GM12878 (cell line): ENCODE measurements at regions not wholly inside any gene's neighbourhood (a gene's known extent, or its start where the extent isn't known, plus 50 kb on each side); places are given as distances from the start of the nearest gene placed in this dataset.

Experiments used
- ATAC-seq: fragments of 200-7000 bp; cut with Tn5 transposase; 3 replicates; pipeline ENCODE4 v1.9.1; 2020; ENCODE audit warnings: mild to moderate bottlenecking, moderate library complexity
- BruUV-seq: library from RNA; stranded (reverse); fragments of 400-500 nt; replicated peaks from 2 replicates; lab custom pipeline; 2021; lab: Mats Ljungman, UMichigan
- CTCF ChIA-PET: fragments of 300-600 bp; sonication (Branson Sonifier 250); formaldehyde crosslinking; extraction: SDS; loops from one replicate; lab custom pipeline; 2021; ENCODE audit warnings: inconsistent platforms; lab: Yijun Ruan, JAX
- POLR2A ChIA-PET: fragments of 350-600 bp; formaldehyde crosslinking; extraction: SDS; loops from one replicate; lab custom pipeline; 2021; ENCODE audit warnings: inconsistent platforms; lab: Charles Lee
- RAD21 ChIA-PET: fragments of 300-600 bp; sonication (Branson Sonifier 250); formaldehyde crosslinking; loops from one replicate; lab custom pipeline; 2023; ENCODE audit warnings: antibody characterized with exemption; ENCODE audit not compliant: unreplicated experiment; lab: Charles Lee
- SMC1A ChIA-PET: fragments of 300-600 bp; sonication (Branson Sonifier 250); formaldehyde crosslinking; loops from one replicate; lab custom pipeline; 2023; ENCODE audit not compliant: unreplicated experiment, uncharacterized antibody; lab: Charles Lee
- DNase-seq: peaks from one replicate; pipeline ENCODE4 v3.0.0-alpha.2; 2011; ENCODE audit warnings: low read depth, low spot score
- FAIRE-seq: peaks from 3 replicates; lab custom pipeline; 2011; peaks lifted over from hg19 to GRCh38; lab: Jason Lieb, UNC
- H2AFZ ChIP-seq: 2 replicates; pipeline ENCODE4 v1.6.0; 2011; ENCODE audit warnings: low read depth, low read length, control low read depth; ENCODE audit not compliant: control insufficient read depth
- H3K27ac ChIP-seq: 2 replicates; pipeline ENCODE4 v1.5.1; 2011; ENCODE audit warnings: control low read depth; ENCODE audit not compliant: control insufficient read depth, insufficient read depth
- H3K27me3 ChIP-seq, 2 experiments: replicated peaks in 1 of 2; 2 replicates each; pipeline versions ENCODE4 v1.6.0 to v1.6.1; 2011; ENCODE audit warnings: low read length in 1 of 2; ENCODE audit not compliant: control insufficient read depth in 2 of 2, insufficient read depth in 2 of 2
- H3K36me3 ChIP-seq, 2 experiments: 2 replicates each; pipeline ENCODE4 v1.5.1; 2011; ENCODE audit warnings: low read length in 1 of 2; ENCODE audit not compliant: control insufficient read depth in 2 of 2, insufficient read depth in 2 of 2
- H3K4me1 ChIP-seq: 2 replicates; pipeline ENCODE4 v1.6.1; 2011; ENCODE audit warnings: mild to moderate bottlenecking, low read length, moderate library complexity, mixed read lengths; ENCODE audit not compliant: control insufficient read depth, insufficient read depth
- H3K4me2 ChIP-seq: 2 replicates; pipeline ENCODE4 v1.6.0; 2011; ENCODE audit warnings: control low read depth; ENCODE audit not compliant: control insufficient read depth, insufficient read depth
- H3K4me3 ChIP-seq: fragments of 200-600 bp; sonication (generic); 2 replicates; pipeline ENCODE4 v1.5.1; 2016
- H3K79me2 ChIP-seq: 2 replicates; pipeline ENCODE4 v1.6.0; 2011; ENCODE audit warnings: low read length; ENCODE audit not compliant: control insufficient read depth, insufficient read depth
- H3K9ac ChIP-seq: 2 replicates; pipeline ENCODE4 v1.8.0; 2011; ENCODE audit warnings: low read length, control low read depth, mixed read lengths; ENCODE audit not compliant: control insufficient read depth, insufficient read depth
- H3K9me3 ChIP-seq: replicated peaks from 3 replicates; pipeline ENCODE4 v1.5.1; 2011; ENCODE audit warnings: mild to moderate bottlenecking, low read length; ENCODE audit not compliant: control insufficient read depth, insufficient read depth
- H4K20me1 ChIP-seq: 2 replicates; pipeline ENCODE4 v1.6.0; 2011; ENCODE audit not compliant: control insufficient read depth, insufficient read depth
- MYC ChIP-seq: IDR thresholded peaks from 2 replicates; pipeline ENCODE4 v1.6.1; 2011; ENCODE audit warnings: mild to moderate bottlenecking, low read length, moderate library complexity, inconsistent platforms; ENCODE audit not compliant: insufficient read depth, insufficient replicate concordance, insufficient read length, severe bottlenecking
- WRNIP1 ChIP-seq: IDR thresholded peaks from 2 replicates; pipeline ENCODE4 v1.6.1; 2011; ENCODE audit warnings: low read depth, low read length, improper control_type of control experiment, borderline replicate concordance
- WGBS: methylation state at CpG from one replicate; pipeline ENCODE4 v1.1.6; 2016; ENCODE audit warnings: low lambda C conversion rate; ENCODE audit not compliant: insufficient replicate concordance, insufficient coverage; ENCODE audit errors: missing lambda C conversion rate; 5-methylcytosine and 5-hydroxymethylcytosine counted together
- in situ Hi-C: fragments of 300-500 bp; cut with MboI; formaldehyde crosslinking; loops from 9 replicates; pipeline ENCODE4 v1.14.3; 2018; ENCODE audit warnings: mixed read lengths
- intact Hi-C: fragments of 100-400 bp; cut with micrococcal nuclease; formaldehyde crosslinking; loops from one replicate; pipeline ENCODE4 v1.14.2; 2022; ENCODE audit not compliant: unreplicated experiment
- TF ChIP-seq, protein P1 (sequence below): fragments of 150-350 bp; IDR thresholded peaks from 2 replicates; pipeline ENCODE4 v1.6.1; 2016; ENCODE audit warnings: low read depth, low read length
- TF ChIP-seq, protein P2 (sequence below): IDR thresholded peaks from 2 replicates; pipeline ENCODE4 v1.6.1; 2011; ENCODE audit warnings: borderline replicate concordance, low read depth, mild to moderate bottlenecking, moderate library complexity, mixed read lengths, low read length; ENCODE audit not compliant: insufficient read depth; ENCODE audit errors: extremely low read length
- TF ChIP-seq, protein P3 (sequence below): fragments of 450-650 bp; IDR thresholded peaks from 2 replicates; pipeline ENCODE4 v1.6.1; 2017; ENCODE audit warnings: mild to moderate bottlenecking, low read depth, inconsistent platforms; ENCODE audit not compliant: poor library complexity, severe bottlenecking

DNA sequence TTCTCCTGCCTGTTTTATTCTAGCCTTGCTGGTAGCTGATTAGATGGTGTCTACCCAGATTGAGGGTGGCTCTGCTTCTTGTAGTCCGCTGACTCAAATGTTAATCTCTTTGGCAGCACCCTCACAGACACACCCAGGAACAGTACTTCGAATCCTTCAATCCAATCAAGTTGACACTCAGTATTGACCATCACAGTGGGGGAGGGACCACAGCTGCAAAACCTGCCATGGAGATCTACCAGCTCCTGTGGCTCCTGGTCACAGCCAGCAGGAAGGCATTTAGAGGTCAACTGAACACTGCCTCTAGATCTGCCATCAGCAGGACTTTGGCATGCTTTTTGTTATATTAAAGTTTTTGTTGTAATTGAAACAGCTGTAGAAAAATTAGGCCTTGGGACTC is 146.9 kb downstream of the RWDD3 start (continued):
- TF ChIP-seq, protein P1, sequence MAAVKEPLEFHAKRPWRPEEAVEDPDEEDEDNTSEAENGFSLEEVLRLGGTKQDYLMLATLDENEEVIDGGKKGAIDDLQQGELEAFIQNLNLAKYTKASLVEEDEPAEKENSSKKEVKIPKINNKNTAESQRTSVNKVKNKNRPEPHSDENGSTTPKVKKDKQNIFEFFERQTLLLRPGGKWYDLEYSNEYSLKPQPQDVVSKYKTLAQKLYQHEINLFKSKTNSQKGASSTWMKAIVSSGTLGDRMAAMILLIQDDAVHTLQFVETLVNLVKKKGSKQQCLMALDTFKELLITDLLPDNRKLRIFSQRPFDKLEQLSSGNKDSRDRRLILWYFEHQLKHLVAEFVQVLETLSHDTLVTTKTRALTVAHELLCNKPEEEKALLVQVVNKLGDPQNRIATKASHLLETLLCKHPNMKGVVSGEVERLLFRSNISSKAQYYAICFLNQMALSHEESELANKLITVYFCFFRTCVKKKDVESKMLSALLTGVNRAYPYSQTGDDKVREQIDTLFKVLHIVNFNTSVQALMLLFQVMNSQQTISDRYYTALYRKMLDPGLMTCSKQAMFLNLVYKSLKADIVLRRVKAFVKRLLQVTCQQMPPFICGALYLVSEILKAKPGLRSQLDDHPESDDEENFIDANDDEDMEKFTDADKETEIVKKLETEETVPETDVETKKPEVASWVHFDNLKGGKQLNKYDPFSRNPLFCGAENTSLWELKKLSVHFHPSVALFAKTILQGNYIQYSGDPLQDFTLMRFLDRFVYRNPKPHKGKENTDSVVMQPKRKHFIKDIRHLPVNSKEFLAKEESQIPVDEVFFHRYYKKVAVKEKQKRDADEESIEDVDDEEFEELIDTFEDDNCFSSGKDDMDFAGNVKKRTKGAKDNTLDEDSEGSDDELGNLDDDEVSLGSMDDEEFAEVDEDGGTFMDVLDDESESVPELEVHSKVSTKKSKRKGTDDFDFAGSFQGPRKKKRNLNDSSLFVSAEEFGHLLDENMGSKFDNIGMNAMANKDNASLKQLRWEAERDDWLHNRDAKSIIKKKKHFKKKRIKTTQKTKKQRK = no peak
- TF ChIP-seq, protein P2, sequence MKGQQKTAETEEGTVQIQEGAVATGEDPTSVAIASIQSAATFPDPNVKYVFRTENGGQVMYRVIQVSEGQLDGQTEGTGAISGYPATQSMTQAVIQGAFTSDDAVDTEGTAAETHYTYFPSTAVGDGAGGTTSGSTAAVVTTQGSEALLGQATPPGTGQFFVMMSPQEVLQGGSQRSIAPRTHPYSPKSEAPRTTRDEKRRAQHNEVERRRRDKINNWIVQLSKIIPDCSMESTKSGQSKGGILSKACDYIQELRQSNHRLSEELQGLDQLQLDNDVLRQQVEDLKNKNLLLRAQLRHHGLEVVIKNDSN = no peak
- TF ChIP-seq, all 136 proteins: peak for 0

DNA sequence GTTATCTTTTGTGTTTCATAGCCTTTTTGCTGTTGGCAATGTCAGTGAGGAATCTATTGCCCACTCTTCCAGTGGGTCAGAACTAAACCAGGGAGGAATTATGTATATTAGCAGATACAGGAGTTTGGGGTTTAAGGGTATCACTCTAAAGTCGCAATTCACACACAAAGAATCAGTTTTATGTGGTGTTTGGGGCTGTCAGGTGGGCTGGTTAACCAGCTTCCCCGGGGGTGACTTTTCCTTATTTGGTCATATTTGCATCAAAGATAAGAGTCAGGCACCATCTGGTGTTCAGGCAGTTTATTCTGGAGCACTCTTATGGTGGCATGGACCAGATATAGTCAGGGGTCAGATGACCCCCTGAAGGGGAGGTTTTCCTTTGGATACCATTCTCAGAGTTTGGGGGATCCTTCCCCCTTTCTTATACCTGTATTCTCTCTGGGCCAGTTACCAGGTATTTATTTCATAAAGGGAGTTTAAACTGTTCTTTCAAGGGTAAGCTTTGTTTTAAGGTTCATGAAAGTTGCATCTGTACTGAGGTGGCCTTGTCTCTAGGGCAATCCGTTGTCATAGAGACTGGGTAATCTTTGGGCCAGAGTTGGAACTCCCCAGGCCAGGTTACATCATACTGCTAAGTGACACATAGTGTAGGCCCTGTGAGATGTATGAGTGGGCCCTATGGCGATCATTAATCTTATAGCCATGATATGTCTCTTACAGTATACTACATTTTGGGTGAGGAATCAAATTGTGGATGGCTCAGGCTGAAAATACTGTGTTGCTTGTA is 148.2 kb downstream of the RWDD3 start:
- no peak for FAIRE-seq
- POLR2A ChIA-PET = no interaction called here
- 0% methylated on average over 4 of the region's 4 CpGs for WGBS
- TF ChIP-seq MYC = no peak
- TF ChIP-seq WRNIP1 = no peak
- TF ChIP-seq, protein P2 = no peak
- TF ChIP-seq, protein P3, sequence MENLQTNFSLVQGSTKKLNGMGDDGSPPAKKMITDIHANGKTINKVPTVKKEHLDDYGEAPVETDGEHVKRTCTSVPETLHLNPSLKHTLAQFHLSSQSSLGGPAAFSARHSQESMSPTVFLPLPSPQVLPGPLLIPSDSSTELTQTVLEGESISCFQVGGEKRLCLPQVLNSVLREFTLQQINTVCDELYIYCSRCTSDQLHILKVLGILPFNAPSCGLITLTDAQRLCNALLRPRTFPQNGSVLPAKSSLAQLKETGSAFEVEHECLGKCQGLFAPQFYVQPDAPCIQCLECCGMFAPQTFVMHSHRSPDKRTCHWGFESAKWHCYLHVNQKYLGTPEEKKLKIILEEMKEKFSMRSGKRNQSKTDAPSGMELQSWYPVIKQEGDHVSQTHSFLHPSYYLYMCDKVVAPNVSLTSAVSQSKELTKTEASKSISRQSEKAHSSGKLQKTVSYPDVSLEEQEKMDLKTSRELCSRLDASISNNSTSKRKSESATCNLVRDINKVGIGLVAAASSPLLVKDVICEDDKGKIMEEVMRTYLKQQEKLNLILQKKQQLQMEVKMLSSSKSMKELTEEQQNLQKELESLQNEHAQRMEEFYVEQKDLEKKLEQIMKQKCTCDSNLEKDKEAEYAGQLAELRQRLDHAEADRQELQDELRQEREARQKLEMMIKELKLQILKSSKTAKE = no peak
- TF ChIP-seq, protein P1 = no peak

More for the DNA sequence above, 148.2 kb downstream of the RWDD3 start:
- no peaks in the 10 kb centered on the region for H3K36me3 ChIP-seq
- H3K27me3 ChIP-seq = no peaks in the 10 kb centered on the region
- H3K79me2 ChIP-seq = no peaks in the 10 kb centered on the region
- DNase-seq (no peak), ATAC-seq (peak; percentile 73)
- H3K9me3 ChIP-seq = no peaks in the 10 kb centered on the region
- SMC1A ChIA-PET = no interaction called here
- no peak overlapping the region for H3K4me3 ChIP-seq
- H3K4me2 ChIP-seq = no peak overlapping the region
- no peak overlapping the region for H2AFZ ChIP-seq
- H3K4me1 ChIP-seq = no peaks in the 10 kb centered on the region
- in situ Hi-C loops = no loop called here
- BruUV-seq = no TSS peak
- no peak overlapping the region for H3K9ac ChIP-seq
- intact Hi-C loops = no loop called here
- no peak overlapping the region for H3K27ac ChIP-seq
- CTCF ChIA-PET = interaction anchor here (0.6 kb wide), 1 partner anchor 956 kb away, joined by 3 read pairs; no protein-coding TSS in a partner anchor
- RAD21 ChIA-PET = no interaction called here
- H4K20me1 ChIP-seq = no peaks in the 10 kb centered on the region
